GM23338 (cell line): ENCODE measurements at regions not wholly inside any gene's neighbourhood (a gene's known extent, or its start where the extent isn't known, plus 50 kb on each side); places are given as distances from the start of the nearest gene placed in this dataset.

ENCODE experiments used
- ATAC-seq: fragments of 200-7000 bp; cut with Tn5 transposase; 3 replicates; pipeline ENCODE4 v1.9.1; 2020
- DNase-seq: peaks from one replicate; pipeline ENCODE4 v3.0.0-alpha.2; 2015; ENCODE audit warnings: low spot score
- H2AFZ ChIP-seq: fragments of 200-600 bp; sonication (generic); 2 replicates; pipeline ENCODE4 v1.8.0; 2016; ENCODE audit warnings: antibody characterized with exemption, mild to moderate bottlenecking, moderate library complexity
- H3F3A ChIP-seq: fragments of 200-600 bp; sonication (generic); replicated peaks from 2 replicates; pipeline ENCODE4 v1.8.0; 2017; ENCODE audit warnings: antibody characterized with exemption, mixed run types, low read depth
- H3K27ac ChIP-seq: fragments of 200-600 bp; sonication (generic); 2 replicates; pipeline ENCODE4 v1.6.1; 2016; ENCODE audit warnings: low read depth
- H3K27me3 ChIP-seq: fragments of 200-600 bp; sonication (generic); 2 replicates; pipeline ENCODE4 v1.8.0; 2016; ENCODE audit warnings: mild to moderate bottlenecking, mixed run types, moderate library complexity; ENCODE audit not compliant: insufficient read depth
- H3K36me3 ChIP-seq: fragments of 200-600 bp; sonication (generic); 2 replicates; pipeline ENCODE4 v1.8.0; 2016; ENCODE audit warnings: mild to moderate bottlenecking; ENCODE audit not compliant: insufficient read depth
- H3K4me1 ChIP-seq: fragments of 200-600 bp; sonication (generic); 2 replicates; pipeline ENCODE4 v1.8.0; 2016; ENCODE audit warnings: mild to moderate bottlenecking, moderate library complexity; ENCODE audit not compliant: insufficient read depth
- H3K4me2 ChIP-seq: fragments of 200-600 bp; sonication (generic); 2 replicates; pipeline ENCODE4 v1.7.1; 2017; ENCODE audit warnings: mixed run types
- H3K4me3 ChIP-seq: fragments of 200-600 bp; sonication (generic); 2 replicates; pipeline ENCODE4 v1.6.1; 2016; ENCODE audit warnings: mixed run types
- H3K79me2 ChIP-seq: fragments of 200-600 bp; sonication (generic); replicated peaks from 2 replicates; pipeline ENCODE4 v1.8.0; 2017; ENCODE audit warnings: mild to moderate bottlenecking; ENCODE audit not compliant: insufficient read depth
- H3K9me2 ChIP-seq: fragments of 200-600 bp; sonication (generic); 2 replicates; pipeline ENCODE4 v1.8.0; 2017; ENCODE audit not compliant: insufficient read depth
- H4K20me1 ChIP-seq: fragments of 200-600 bp; sonication (generic); replicated peaks from 2 replicates; pipeline ENCODE4 v1.8.0; 2017; ENCODE audit warnings: mild to moderate bottlenecking; ENCODE audit not compliant: insufficient read depth
- H3K27ac Mint-ChIP-seq: 2 replicates; pipeline ENCODE4 v1.8.0; 2020; ENCODE audit warnings: inconsistent platforms, mild to moderate bottlenecking, moderate library complexity, mixed read lengths
- H3K27me3 Mint-ChIP-seq: 3 replicates; pipeline ENCODE4 v1.8.0; 2022; ENCODE audit warnings: low read depth, mild to moderate bottlenecking, moderate library complexity, mixed read lengths, inconsistent platforms; ENCODE audit not compliant: insufficient read depth, poor library complexity
- H3K36me3 Mint-ChIP-seq: 3 replicates; pipeline ENCODE4 v1.8.0; 2021; ENCODE audit warnings: low read depth, mild to moderate bottlenecking, inconsistent platforms, moderate library complexity, mixed read lengths
- H3K4me1 Mint-ChIP-seq: 3 replicates; pipeline ENCODE4 v1.8.0; 2020; ENCODE audit warnings: mild to moderate bottlenecking, inconsistent platforms, mixed read lengths
- H3K4me3 Mint-ChIP-seq: 3 replicates; pipeline ENCODE4 v1.8.0; 2021; ENCODE audit warnings: moderate library complexity, mild to moderate bottlenecking, inconsistent platforms, mixed read lengths
- H3K9me3 Mint-ChIP-seq: 3 replicates; pipeline ENCODE4 v1.8.0; 2020; ENCODE audit warnings: moderate library complexity, mild to moderate bottlenecking, inconsistent platforms, mixed read lengths
- CREB1 ChIP-seq: fragments of 250-450 bp; sonication (Bioruptor Pico); IDR thresholded peaks from 2 replicates; pipeline ENCODE4 v1.5.0; 2020; ENCODE audit warnings: low read depth, mild to moderate bottlenecking, moderate library complexity
- EZH2 ChIP-seq: fragments of 200-600 bp; sonication (generic); IDR thresholded peaks from one replicate; pipeline ENCODE4 v1.8.0; 2017; ENCODE audit warnings: antibody characterized with exemption, mild to moderate bottlenecking, low read depth; ENCODE audit not compliant: unreplicated experiment
- POLR2AphosphoS5 ChIP-seq: IDR thresholded peaks from 2 replicates; pipeline ENCODE4 v1.6.1; 2016; ENCODE audit warnings: antibody characterized with exemption, low read depth
- STAT1 ChIP-seq: IDR thresholded peaks from one replicate; pipeline ENCODE4 v1.6.1; 2016; ENCODE audit warnings: antibody characterized with exemption; ENCODE audit not compliant: unreplicated experiment
- ZNF114 ChIP-seq: fragments of 250-450 bp; sonication (Bioruptor Pico); IDR thresholded peaks from 2 replicates; pipeline ENCODE4 v1.5.0; 2020; ENCODE audit warnings: mild to moderate bottlenecking, moderate library complexity
- ZNF331 ChIP-seq: fragments of 250-450 bp; sonication (Bioruptor Pico); IDR thresholded peaks from 2 replicates; pipeline ENCODE4 v1.5.0; 2020; ENCODE audit warnings: low read depth, mild to moderate bottlenecking, moderate library complexity
- ZNF462 ChIP-seq: fragments of 250-450 bp; sonication (Bioruptor Pico); IDR thresholded peaks from 2 replicates; pipeline ENCODE4 v1.5.0; 2020; ENCODE audit warnings: mild to moderate bottlenecking, moderate library complexity
- TF ChIP-seq, protein P1 (sequence below): IDR thresholded peaks from 2 replicates; pipeline ENCODE4 v1.6.1; 2016; ENCODE audit warnings: antibody characterized with exemption

DNA sequence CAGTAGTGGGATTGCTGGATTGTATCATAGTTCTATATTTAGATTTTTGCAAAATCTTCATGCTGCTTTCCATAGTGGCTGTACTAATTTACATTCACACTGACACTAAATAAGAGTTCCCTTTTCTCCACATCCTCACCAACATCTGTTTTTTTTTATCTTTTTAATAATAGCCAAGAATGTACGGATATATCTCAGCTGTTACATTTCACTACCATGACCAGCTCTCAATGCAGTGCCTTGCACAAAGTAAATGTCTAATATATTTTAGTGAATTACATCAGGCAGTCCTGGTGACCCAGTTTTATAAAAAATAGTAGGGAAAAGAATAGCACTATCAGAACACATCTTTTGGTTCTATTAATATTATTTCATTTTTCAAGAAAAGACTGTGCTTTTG lies 161.8 kb downstream of the LNPK start (continued):
- TF ChIP-seq, protein P1, sequence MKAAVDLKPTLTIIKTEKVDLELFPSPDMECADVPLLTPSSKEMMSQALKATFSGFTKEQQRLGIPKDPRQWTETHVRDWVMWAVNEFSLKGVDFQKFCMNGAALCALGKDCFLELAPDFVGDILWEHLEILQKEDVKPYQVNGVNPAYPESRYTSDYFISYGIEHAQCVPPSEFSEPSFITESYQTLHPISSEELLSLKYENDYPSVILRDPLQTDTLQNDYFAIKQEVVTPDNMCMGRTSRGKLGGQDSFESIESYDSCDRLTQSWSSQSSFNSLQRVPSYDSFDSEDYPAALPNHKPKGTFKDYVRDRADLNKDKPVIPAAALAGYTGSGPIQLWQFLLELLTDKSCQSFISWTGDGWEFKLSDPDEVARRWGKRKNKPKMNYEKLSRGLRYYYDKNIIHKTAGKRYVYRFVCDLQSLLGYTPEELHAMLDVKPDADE = no peak
- TF ChIP-seq ZNF462 (no peak), ZNF114 (CRISPR knock-in tag) (no peak), CREB1 (CRISPR knock-in tag) (no peak)

DNA sequence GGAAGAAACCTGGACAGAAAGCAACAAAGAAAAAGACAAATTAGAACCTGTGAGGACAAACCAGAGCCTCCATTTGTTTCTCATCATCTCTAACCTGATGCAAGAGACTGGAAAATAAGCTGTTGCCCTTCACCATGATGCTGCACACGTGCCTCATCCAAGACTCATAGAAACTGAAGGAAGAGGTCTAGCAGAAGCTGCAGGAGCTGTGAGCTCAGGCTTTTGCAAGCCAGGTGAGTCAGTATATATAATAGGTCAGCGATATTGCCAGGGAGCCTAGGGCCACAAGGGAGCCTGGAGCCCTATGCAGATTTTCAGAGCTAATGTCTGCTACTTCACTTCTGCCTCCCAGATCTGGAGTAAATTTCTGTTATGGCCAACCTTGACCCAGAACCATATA lies 163.1 kb downstream of the LNPK start:
- Histone ChIP-seq H2AFZ (no peak overlapping the region), H3K27me3 (no peaks in the 10 kb centered on the region), H3F3A (no peaks in the 10 kb centered on the region), H3K79me2 (no peaks in the 10 kb centered on the region), H3K4me3 (no peak overlapping the region), H3K4me1 (peaks cover 22% of the 10 kb centered on the region), H3K27ac (no peak overlapping the region), H3K9me2 (no peaks in the 10 kb centered on the region), H3K36me3 (no peaks in the 10 kb centered on the region), H4K20me1 (no peaks in the 10 kb centered on the region), H3K4me2 (no peak overlapping the region)
- Mint-ChIP-seq H3K4me3 (no peak overlapping the region), H3K9me3 (no peaks in the 10 kb centered on the region), H3K4me1 (peaks cover 13% of the 10 kb centered on the region; the same call in 2 of the 3 replicates), H3K27me3 (peaks cover 2% of the 10 kb centered on the region), H3K27ac (no peak overlapping the region; the same call in 1 of the 2 replicates), H3K36me3 (no peaks in the 10 kb centered on the region)
- ATAC-seq (no peak), DNase-seq (no peak)
- TF ChIP-seq CREB1 (CRISPR knock-in tag) (no peak), ZNF331 (CRISPR knock-in tag) (no peak), EZH2 (no peak), ZNF114 (CRISPR knock-in tag) (no peak), POLR2AphosphoS5 (no peak), ZNF462 (no peak), STAT1 (no peak)
